ENCODE measurements at regions not wholly inside any gene's neighbourhood (a gene's known extent, or its start where the extent isn't known, plus 50 kb on each side); places are given as distances from the start of the nearest gene placed in this dataset.
A peak's percentile ranks its signal among the peaks of the same experiment; 100 is the strongest.

GRCh38 chr12:124391340-124392261 lies 96.7 kb downstream of the RFLNA start:
- no peak for FAIRE-seq
- DNase-seq (ENCODE audit: low spot score in 2 of 2): no peak

- DNase-seq (ENCODE audit: low spot score in 2 of 2) (no peak), FAIRE-seq (no peak)
Measured at GRCh38 chr12:124390442-124391097, 95.7 kb downstream of the RFLNA start.

GRCh38 chr12:124389725-124390441 lies 95.0 kb downstream of the RFLNA start:
- DNase-seq (ENCODE audit: low spot score in 2 of 2) (no peak), FAIRE-seq (no peak)

GRCh38 chr12:124389138-124389724 lies 94.3 kb downstream of the RFLNA start:
- FAIRE-seq (no peak), DNase-seq (ENCODE audit: low spot score in 2 of 2) (peak; percentile 79 to 80)

- peak; percentile 86 to 87 for DNase-seq (ENCODE audit: low spot score in 2 of 2)
- no peak for FAIRE-seq
Measured at GRCh38 chr12:124388679-124389137, 93.8 kb downstream of the RFLNA start.

- no peak for FAIRE-seq
Measured at GRCh38 chr12:124388038-124388671, 93.3 kb downstream of the RFLNA start.

GRCh38 chr12:124387528-124387911 lies 92.6 kb downstream of the RFLNA start:
- no peak for DNase-seq (ENCODE audit: low spot score in 2 of 2)
- no peak for FAIRE-seq

More at GRCh38 chr12:124388038-124388671, 93.3 kb downstream of the RFLNA start:
- DNase-seq (ENCODE audit: low spot score in 2 of 2): no peak

GRCh38 chr12:124386661-124387527 lies 92.0 kb downstream of the RFLNA start:
- FAIRE-seq (no peak), DNase-seq (ENCODE audit: low spot score in 2 of 2) (no peak)

GRCh38 chr12:124386059-124386458 lies 91.2 kb downstream of the RFLNA start:
- no peak for FAIRE-seq
- no peak for DNase-seq (ENCODE audit: low spot score in 2 of 2)

- no peak for DNase-seq (ENCODE audit: low spot score in 2 of 2)
- FAIRE-seq: no peak
Measured at GRCh38 chr12:124385219-124385969, 90.5 kb downstream of the RFLNA start.

GRCh38 chr12:124384299-124384894 lies 89.5 kb downstream of the RFLNA start:
- DNase-seq (ENCODE audit: low spot score in 2 of 2) (no peak), FAIRE-seq (no peak)

- no peak for DNase-seq (ENCODE audit: low spot score in 2 of 2)
- FAIRE-seq: no peak
Measured at GRCh38 chr12:124383028-124383427, 88.1 kb downstream of the RFLNA start.

GRCh38 chr12:124381456-124382296 lies 86.8 kb downstream of the RFLNA start:
- FAIRE-seq (no peak), DNase-seq (ENCODE audit: low spot score in 2 of 2) (peak; percentile 77 to 88)

- FAIRE-seq (no peak), DNase-seq (ENCODE audit: low spot score in 2 of 2) (no peak)
Measured at GRCh38 chr12:124380796-124381455, 86.0 kb downstream of the RFLNA start.

GRCh38 chr12:124379938-124380754 lies 85.3 kb downstream of the RFLNA start:
- DNase-seq (ENCODE audit: low spot score in 2 of 2) (peak; percentile 64 to 83), FAIRE-seq (no peak)

Measured in frontal cortex (tissue), 3 donors.